HEK293T (cell line): ENCODE measurements at regions not wholly inside any gene's neighbourhood (a gene's known extent, or its start where the extent isn't known, plus 50 kb on each side); places are given as distances from the start of the nearest gene placed in this dataset.

ENCODE experiments used
- BHLHE40 ChIP-seq: fragments of 450-650 bp; IDR thresholded peaks from 2 replicates; pipeline ENCODE4 v1.6.1; 2016; ENCODE audit warnings: mild to moderate bottlenecking, moderate library complexity, borderline replicate concordance
- ELF4 ChIP-seq: fragments of 450-650 bp; IDR thresholded peaks from 2 replicates; pipeline ENCODE4 v1.6.1; 2017; ENCODE audit warnings: antibody characterized with exemption
- HDGF ChIP-seq: fragments of 450-650 bp; IDR thresholded peaks from 2 replicates; pipeline ENCODE4 v1.6.1; 2017; ENCODE audit warnings: antibody characterized with exemption, borderline replicate concordance
- ZNF384 ChIP-seq: fragments of 450-650 bp; IDR thresholded peaks from 2 replicates; pipeline ENCODE4 v1.6.1; 2016

- TF ChIP-seq BHLHE40 (no peak), HDGF (no peak), ZNF384 (no peak), ELF4 (no peak)
Measured at GRCh38 chr14:89501381-89501780, 84.3 kb upstream of the FOXN3 start.
